Midbrain (tissue), 1 donor: ENCODE measurements at regions not wholly inside any gene's neighbourhood (a gene's known extent, or its start where the extent isn't known, plus 50 kb on each side); places are given as distances from the start of the nearest gene placed in this dataset.
"Not testable (repeated sequence)": the region's sequence is repeated elsewhere in the genome, so short reads cannot be mapped to it uniquely, and the experiment has no call there.

ENCODE experiments used
- DNase-seq: peaks from one replicate; lab custom pipeline; 2025; lab: John Stamatoyannopoulos, UW

GRCh38 chr19:28540385-28540784, 672.6 kb downstream of the UQCRFS1 start:
- not testable (repeated sequence) for DNase-seq

GRCh38 chr19:28539759-28540158, 673.2 kb downstream of the UQCRFS1 start:
- DNase-seq = no peak

GRCh38 chr19:28538579-28538978, 674.4 kb downstream of the UQCRFS1 start:
- DNase-seq = not testable (repeated sequence)

GRCh38 chr19:28537896-28538295, 675.1 kb downstream of the UQCRFS1 start:
- DNase-seq = no peak

GRCh38 chr19:28537079-28537478, 675.9 kb downstream of the UQCRFS1 start:
- DNase-seq = no peak

- DNase-seq = no peak
Measured at GRCh38 chr19:28535352-28535775, 677.6 kb downstream of the UQCRFS1 start.

- no peak for DNase-seq
Measured at GRCh38 chr19:28534766-28535351, 678.1 kb downstream of the UQCRFS1 start.

GRCh38 chr19:28532765-28533341, 680.1 kb downstream of the UQCRFS1 start:
- no peak for DNase-seq

GRCh38 chr19:28531979-28532378, 681.0 kb downstream of the UQCRFS1 start:
- no peak for DNase-seq

- no peak for DNase-seq
Measured at GRCh38 chr19:28530406-28531035, 682.4 kb downstream of the UQCRFS1 start.

- DNase-seq = no peak
Measured at GRCh38 chr19:28526038-28526437, 686.9 kb downstream of the UQCRFS1 start.

- DNase-seq = no peak
Measured at GRCh38 chr19:28523619-28524018, 689.3 kb downstream of the UQCRFS1 start.

- no peak for DNase-seq
Measured at GRCh38 chr19:28522545-28522922, 690.4 kb downstream of the UQCRFS1 start.

- DNase-seq = no peak
Measured at GRCh38 chr19:28521614-28522544, 691.1 kb downstream of the UQCRFS1 start.

GRCh38 chr19:28520998-28521568, 691.9 kb downstream of the UQCRFS1 start:
- no peak for DNase-seq

- DNase-seq = peak; percentile 8
Measured at GRCh38 chr19:28519952-28520861, 692.7 kb downstream of the UQCRFS1 start.

- DNase-seq = no peak
Measured at GRCh38 chr19:28519218-28519779, 693.7 kb downstream of the UQCRFS1 start.

- DNase-seq = no peak
Measured at GRCh38 chr19:28516415-28516872, 696.5 kb downstream of the UQCRFS1 start.

- no peak for DNase-seq
Measured at GRCh38 chr19:28514166-28514565, 698.8 kb downstream of the UQCRFS1 start.

GRCh38 chr19:28511655-28512054, 701.3 kb downstream of the UQCRFS1 start:
- no peak for DNase-seq
